DMS53 treated with DMSO at 0.1 percent for 48 hours (cell line): ENCODE measurements at regions not wholly inside any gene's neighbourhood (a gene's known extent, or its start where the extent isn't known, plus 50 kb on each side); places are given as distances from the start of the nearest gene placed in this dataset.
"Not testable (repeated sequence)": the region's sequence is repeated elsewhere in the genome, so short reads cannot be mapped to it uniquely, and the experiment has no call there.

Experiments
- DNase-seq: peaks from one replicate; lab custom pipeline; 2025; ENCODE audit not compliant: unreplicated experiment; lab: John Stamatoyannopoulos, UW

- no peak for DNase-seq
These were observed 295.8 kb upstream of the TBL1XR1 start for GRCh38 chr3:177493091-177493490.

GRCh38 chr3:177494216-177494615 lies 296.9 kb upstream of the TBL1XR1 start:
- no peak for DNase-seq

- DNase-seq = no peak
These were observed 298.3 kb upstream of the TBL1XR1 start for GRCh38 chr3:177495566-177495965.

GRCh38 chr3:177498037-177498857 lies 301.0 kb upstream of the TBL1XR1 start:
- DNase-seq = no peak

GRCh38 chr3:177499039-177499438 lies 301.8 kb upstream of the TBL1XR1 start:
- not testable (repeated sequence) for DNase-seq

GRCh38 chr3:177499779-177500423 lies 302.6 kb upstream of the TBL1XR1 start:
- no peak for DNase-seq

GRCh38 chr3:177510693-177511216 lies 313.5 kb upstream of the TBL1XR1 start:
- no peak for DNase-seq

GRCh38 chr3:177512945-177513814 lies 315.9 kb upstream of the TBL1XR1 start:
- no peak for DNase-seq

GRCh38 chr3:177513815-177514610 lies 316.7 kb upstream of the TBL1XR1 start:
- DNase-seq = no peak

- DNase-seq = no peak
These were observed 317.6 kb upstream of the TBL1XR1 start for GRCh38 chr3:177514611-177515499.

GRCh38 chr3:177515786-177516157 lies 318.5 kb upstream of the TBL1XR1 start:
- no peak for DNase-seq

- no peak for DNase-seq
These were observed 319.1 kb upstream of the TBL1XR1 start for GRCh38 chr3:177516158-177517011.

- no peak for DNase-seq
These were observed 320.6 kb upstream of the TBL1XR1 start for GRCh38 chr3:177517906-177518305.

- DNase-seq = no peak
These were observed 322.3 kb upstream of the TBL1XR1 start for GRCh38 chr3:177519588-177519987.

- peak; percentile 86 for DNase-seq
These were observed 324.0 kb upstream of the TBL1XR1 start for GRCh38 chr3:177521305-177521704.

- no peak for DNase-seq
These were observed 324.8 kb upstream of the TBL1XR1 start for GRCh38 chr3:177522051-177522450.

- no peak for DNase-seq
These were observed 325.9 kb upstream of the TBL1XR1 start for GRCh38 chr3:177523067-177523675.

- peak; percentile 81 for DNase-seq
These were observed 326.7 kb upstream of the TBL1XR1 start for GRCh38 chr3:177523872-177524438.
